RWPE1 (cell line): ENCODE measurements at regions not wholly inside any gene's neighbourhood (a gene's known extent, or its start where the extent isn't known, plus 50 kb on each side); places are given as distances from the start of the nearest gene placed in this dataset.

Experiments used
- CTCF ChIA-PET: fragments of 350-600 bp; sonication (Branson Sonifier 250); formaldehyde crosslinking; extraction: SDS; loops from one replicate; lab custom pipeline; 2021; lab: Yijun Ruan, JAX
- POLR2A ChIA-PET: fragments of 400-600 bp; formaldehyde crosslinking; extraction: SDS; loops from one replicate; lab custom pipeline; 2020; ENCODE audit warnings: antibody characterized with exemption; ENCODE audit not compliant: low non-redundant PET; lab: Yijun Ruan, JAX
- DNase-seq: peaks from one replicate; pipeline ENCODE4 v3.0.0; 2012; ENCODE audit warnings: low spot score
- H3K27ac ChIP-seq: fragments of 450-650 bp; 2 replicates; pipeline ENCODE4 v1.5.1; 2017
- TF ChIP-seq, protein P1 (sequence below): fragments of 450-650 bp; conservative IDR thresholded peaks from 2 replicates; pipeline ENCODE4 v1.5.1; 2017; ENCODE audit warnings: low read depth, mild to moderate bottlenecking

GRCh38 chr22:49377306-49377705 lies 450.4 kb downstream of the BRD1 start:
- ChIA-PET CTCF (no interaction called here), POLR2A (no interaction called here)
- H3K27ac ChIP-seq = no peak overlapping the region
- DNase-seq = no peak
- TF ChIP-seq, protein P1, sequence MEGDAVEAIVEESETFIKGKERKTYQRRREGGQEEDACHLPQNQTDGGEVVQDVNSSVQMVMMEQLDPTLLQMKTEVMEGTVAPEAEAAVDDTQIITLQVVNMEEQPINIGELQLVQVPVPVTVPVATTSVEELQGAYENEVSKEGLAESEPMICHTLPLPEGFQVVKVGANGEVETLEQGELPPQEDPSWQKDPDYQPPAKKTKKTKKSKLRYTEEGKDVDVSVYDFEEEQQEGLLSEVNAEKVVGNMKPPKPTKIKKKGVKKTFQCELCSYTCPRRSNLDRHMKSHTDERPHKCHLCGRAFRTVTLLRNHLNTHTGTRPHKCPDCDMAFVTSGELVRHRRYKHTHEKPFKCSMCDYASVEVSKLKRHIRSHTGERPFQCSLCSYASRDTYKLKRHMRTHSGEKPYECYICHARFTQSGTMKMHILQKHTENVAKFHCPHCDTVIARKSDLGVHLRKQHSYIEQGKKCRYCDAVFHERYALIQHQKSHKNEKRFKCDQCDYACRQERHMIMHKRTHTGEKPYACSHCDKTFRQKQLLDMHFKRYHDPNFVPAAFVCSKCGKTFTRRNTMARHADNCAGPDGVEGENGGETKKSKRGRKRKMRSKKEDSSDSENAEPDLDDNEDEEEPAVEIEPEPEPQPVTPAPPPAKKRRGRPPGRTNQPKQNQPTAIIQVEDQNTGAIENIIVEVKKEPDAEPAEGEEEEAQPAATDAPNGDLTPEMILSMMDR = no peak

- H3K27ac ChIP-seq = no peak overlapping the region
- TF ChIP-seq, protein P1 = no peak
- ChIA-PET POLR2A (no interaction called here), CTCF (no interaction called here)
- no peak for DNase-seq
These were observed 453.9 kb downstream of the BRD1 start for GRCh38 chr22:49373801-49374226.

DNA sequence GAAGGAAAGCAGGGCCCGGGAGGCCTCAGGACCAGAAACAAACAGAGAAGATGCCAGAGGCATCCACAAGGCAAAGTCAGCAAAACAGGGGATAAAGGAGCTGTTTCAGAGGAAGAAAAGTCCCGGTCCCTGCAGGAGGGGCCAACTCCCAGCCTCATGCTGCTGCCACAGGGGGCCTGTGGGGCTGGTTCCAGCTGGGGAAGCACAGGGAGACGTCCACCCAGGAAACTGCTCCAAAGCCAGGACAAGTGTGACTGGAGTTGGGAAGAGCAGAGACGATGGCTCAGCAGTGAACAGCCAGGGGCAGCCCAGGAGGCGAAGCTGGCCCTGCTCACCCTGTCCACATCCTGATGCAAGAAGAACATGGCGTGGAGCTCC lies 454.4 kb downstream of the BRD1 start:
- POLR2A ChIA-PET = no interaction called here

GRCh38 chr22:49372530-49373288 lies 455.0 kb downstream of the BRD1 start:
- TF ChIP-seq, protein P1 = no peak
- POLR2A ChIA-PET = no interaction called here
- CTCF ChIA-PET = no interaction called here
- DNase-seq = no peak
- no peak overlapping the region for H3K27ac ChIP-seq

More for the DNA sequence above, 454.4 kb downstream of the BRD1 start:
- no peak overlapping the region for H3K27ac ChIP-seq
- TF ChIP-seq, protein P1 = no peak
- CTCF ChIA-PET = no interaction called here
- DNase-seq = no peak

- H3K27ac ChIP-seq = no peak overlapping the region
- no peak for DNase-seq
These were observed 455.6 kb downstream of the BRD1 start for GRCh38 chr22:49372111-49372529.

DNA sequence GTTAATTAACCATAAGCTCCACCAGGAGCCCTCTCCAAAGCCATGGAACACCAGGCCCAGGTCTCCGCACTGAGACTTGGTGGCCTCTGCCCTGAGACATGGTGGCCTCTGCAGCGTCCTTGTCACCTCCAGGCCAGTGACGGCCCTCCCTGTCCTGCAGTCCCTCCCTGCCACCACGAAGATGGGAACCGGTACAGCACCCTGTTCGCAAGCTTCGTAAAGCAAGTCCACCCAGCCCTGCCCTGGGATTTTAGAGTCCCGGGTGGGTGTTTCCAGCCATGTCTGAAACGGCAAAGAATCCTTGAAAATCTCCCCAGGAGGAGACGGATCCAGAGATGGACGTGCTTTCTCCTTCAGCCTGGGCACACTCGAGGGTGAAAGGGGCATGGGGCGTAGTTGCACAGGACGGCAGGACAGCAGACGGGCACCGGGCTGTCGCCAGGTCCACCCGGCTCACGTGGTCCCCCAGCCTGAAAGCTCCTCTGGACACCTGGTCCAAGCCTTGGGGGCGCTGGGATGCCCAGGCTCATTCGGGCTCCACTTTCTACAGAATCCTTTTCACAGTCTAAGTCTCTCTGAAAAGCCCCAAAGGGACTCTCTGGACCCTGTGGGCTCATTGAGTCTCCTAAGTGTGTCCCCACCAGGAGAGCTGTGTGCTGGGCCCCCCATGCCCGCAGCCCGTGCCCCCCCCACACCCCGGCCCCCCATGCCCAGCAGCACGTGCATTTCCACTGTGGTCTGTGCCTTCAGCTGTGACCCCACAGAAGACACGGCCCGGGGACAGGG lies 456.2 kb downstream of the BRD1 start:
- CTCF ChIA-PET = no interaction called here
- POLR2A ChIA-PET = no interaction called here
- H3K27ac ChIP-seq = no peak overlapping the region
- no peak for DNase-seq
- TF ChIP-seq, protein P1 = no peak

More at GRCh38 chr22:49372111-49372529, 455.6 kb downstream of the BRD1 start:
- POLR2A ChIA-PET = no interaction called here
- CTCF ChIA-PET = no interaction called here
- TF ChIP-seq, protein P1 = no peak
